ENCODE measurements at regions not wholly inside any gene's neighbourhood (a gene's known extent, or its start where the extent isn't known, plus 50 kb on each side); places are given as distances from the start of the nearest gene placed in this dataset.

- no peak for DNase-seq
Observed at GRCh38 chr5:158086856-158087255, 227.9 kb upstream of the CLINT1 start.

DNA sequence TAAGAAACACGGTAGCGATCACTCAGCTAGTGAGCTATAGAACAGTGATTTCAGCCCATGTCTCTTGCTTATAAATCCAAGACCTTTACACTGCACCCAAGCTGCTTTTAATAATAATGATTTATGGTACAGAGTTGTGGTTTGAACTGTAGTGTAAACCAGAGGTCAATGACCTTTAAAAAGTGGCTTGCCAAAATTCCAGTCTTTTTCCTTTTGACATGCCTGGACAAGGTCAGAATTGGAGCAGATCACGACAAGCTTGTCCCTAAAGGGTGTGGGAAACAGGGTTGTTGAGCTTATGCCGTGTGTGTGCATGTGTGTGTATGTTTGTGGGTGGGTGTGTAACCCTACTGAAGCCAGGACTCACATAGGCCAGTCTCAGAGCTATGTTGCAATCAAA, 225.3 kb upstream of the CLINT1 start:
- DNase-seq, result no peak

DNA sequence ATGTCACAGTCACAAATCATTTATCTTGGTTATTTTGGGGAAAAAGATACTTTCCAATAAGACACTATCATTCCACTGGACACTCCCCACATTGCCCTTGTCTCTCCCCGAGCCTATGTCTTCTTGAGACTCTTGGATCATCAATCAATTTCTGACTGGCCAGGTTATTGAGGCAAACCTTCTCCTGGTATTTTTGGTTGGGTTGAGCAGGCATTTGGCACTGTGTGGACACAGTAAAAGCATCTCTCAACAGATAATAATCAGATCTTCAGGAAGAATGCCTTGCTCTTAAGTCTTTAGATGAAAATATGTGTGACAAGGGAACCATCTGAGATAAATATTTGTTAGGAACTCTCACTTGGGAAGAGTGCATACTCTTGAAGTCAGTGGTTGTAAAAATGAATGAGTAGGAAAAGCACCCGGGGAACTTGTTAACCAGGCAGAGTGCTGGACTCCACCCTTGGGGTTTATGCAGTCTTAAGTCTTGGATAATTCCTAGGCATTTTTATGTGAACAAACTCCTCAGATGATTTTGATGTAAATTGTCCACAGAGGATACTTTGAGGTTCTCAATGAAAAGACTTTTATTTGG, 223.8 kb upstream of the CLINT1 start:
- DNase-seq, result no peak

DNA sequence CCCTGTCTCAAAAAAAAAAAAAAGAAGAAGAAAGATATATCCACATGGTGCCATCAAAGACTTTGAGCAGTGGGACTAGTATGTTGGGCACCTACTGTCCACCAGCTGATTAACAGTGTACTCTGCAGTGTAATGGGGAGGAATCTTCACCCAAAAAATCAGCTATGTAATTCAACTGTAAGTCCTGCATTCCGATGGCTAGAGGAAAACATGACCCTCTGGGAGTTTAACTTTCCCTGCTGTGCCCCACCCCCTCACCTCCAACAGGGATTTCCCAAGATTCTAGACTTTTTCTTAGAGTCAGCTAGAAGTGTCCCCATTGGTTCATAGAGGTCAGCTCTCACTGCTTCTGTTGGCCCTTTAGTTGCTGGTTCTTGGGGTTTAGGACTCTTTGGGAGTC, 221.2 kb upstream of the CLINT1 start:
- DNase-seq, result no peak

GRCh38 chr5:158079097-158079496, 220.2 kb upstream of the CLINT1 start:
- DNase-seq, result no peak

DNA sequence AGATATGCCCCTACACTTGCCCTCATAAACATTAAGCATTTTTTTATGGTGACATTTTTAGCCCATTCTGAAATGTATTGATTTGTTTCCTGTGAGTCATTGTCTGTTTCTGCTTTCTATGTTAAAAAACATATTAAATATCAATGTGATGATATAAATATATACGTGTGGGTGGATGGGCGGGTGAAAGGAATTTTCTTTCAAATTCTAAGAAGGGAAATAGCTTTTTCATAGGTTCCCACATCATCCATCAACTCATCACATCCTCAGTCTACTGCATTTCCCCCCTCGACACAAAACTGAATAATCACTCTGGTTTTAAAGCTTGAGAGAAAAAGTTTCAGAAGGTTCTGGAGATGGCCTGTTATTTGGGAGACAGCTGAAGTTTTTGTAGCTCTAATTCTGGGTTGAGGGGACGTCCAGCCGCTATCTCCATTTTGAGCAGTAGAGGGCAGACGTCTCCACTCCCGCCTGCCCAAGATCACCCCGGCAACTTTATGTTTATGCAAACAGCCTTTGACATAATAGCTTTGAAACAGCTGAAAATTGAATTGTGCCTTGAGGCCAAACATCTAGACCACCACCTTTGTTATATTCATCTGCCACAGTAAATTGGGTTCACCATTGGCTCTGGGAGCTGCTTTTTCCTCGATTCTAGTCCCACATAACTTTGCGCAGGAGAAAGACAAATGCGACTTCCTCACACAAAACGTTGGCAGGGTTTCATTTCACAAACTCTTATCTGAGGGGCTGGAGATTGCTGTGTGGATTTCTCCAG, 216.2 kb upstream of the CLINT1 start:
- peak; percentile 1 for DNase-seq

DNA sequence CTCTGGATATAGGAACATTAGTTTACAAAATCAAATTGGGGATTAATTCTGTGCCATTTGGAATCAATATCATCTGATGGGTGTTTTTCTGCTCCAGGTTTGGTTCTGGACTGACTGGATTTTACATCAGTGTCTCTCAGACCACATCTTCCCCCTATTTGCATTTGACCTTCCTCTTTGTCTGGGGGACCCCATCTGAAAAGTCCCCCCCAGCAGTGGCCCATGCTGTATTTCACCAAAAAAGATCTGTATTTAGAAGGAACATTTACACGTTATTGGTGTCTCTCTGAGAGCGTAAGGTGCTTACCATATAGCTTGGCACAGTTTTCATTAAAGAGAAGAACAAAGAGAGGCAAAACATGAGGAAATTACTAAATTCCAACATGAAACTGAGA, 215.6 kb upstream of the CLINT1 start:
- DNase-seq, result no peak

- no peak for DNase-seq
Observed at GRCh38 chr5:158070859-158071258, 211.9 kb upstream of the CLINT1 start.

DNA sequence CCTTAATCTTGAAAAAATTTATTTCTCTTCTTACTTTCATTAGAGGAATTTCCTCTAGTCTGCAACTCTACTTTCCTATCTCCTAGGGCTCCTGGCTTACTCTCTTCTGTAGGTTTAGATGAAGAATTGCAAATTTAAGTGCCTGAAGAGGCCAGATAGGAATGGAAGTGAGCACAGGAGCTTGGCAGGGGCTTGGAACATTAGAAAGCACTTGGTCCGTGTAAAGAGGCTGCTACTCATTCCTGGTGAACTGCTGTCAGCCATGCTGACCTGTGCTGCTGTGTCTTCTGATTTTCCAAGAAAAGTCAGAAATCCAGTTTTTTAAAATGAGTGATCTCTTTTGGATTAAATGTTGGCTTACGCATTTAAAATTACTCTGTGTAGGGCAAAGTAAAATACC, 210.9 kb upstream of the CLINT1 start:
- DNase-seq, result no peak

DNA sequence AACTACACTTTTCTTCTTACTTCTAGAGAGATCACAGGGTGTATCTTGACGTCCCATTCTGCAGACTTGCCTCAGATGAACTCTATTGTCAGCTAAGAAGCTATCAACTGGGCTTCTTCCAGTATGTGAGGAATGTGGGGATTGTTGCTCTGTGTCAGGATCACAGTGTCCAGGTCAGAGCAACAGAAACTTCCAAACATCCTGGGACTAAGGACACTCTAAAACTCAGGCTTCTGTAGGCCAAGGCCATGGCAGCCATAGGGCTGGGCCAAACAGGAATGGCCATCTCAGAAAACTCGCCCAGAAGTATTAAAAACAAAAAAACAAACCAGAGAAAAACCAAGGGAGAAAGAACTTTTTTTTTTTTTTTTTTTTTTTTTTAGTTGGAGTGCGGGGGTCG, 210.0 kb upstream of the CLINT1 start:
- DNase-seq, result no peak

DNA sequence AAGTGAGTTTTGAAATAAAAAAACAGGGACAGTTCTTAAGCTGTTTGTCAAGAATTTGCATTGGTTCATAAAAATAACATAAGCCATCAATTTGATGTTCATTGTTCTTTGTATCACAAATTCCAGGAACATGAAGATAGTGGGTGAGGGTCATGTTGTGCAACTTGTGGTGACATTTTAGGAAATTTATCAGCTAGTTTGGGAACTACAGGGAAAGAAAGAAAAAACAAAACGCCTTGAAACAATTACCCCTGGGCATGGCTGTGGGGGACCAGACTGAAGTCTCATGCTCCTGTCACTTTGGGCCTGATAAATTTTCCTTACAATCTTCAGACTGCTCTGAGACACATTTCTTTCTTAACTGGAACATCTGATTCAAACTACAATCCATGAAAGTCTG, 207.1 kb upstream of the CLINT1 start:
- no peak for DNase-seq

DNA sequence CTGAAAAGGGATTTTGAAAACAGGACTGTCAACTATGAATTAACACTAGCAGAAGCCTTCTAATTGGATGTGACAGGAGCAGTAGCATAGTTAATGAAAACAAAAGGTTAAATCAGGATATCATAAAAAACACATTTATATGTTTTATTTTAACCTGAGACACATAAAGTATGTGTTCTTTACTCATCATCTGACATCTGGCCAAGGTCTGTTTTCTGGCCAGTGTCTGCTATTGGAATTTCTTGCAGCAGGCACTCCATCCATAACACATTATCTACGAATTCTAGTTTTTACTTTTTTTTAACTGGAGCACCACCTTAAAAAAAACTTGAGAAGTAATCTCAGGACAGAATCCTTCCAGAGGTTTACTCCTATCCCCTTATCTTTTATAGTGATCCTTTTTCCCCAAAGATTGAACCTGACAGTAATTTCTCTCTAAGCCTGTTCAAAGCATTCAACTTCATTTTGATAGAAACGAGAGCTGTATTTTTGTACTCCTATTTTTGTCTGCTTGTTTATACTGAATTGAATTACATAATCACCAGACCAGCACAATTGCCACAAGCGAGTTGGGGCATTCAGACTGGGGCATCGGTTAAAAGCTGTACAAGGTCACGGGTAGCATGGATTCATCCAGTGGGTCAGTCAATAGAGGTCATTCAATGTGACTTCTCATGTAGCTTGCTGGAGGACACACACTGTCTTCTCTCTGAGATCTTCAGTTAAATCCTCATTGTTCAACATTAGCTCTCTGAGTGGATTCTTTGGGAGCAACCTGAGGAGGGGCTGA, 205.6 kb upstream of the CLINT1 start:
- DNase-seq, result no peak

DNA sequence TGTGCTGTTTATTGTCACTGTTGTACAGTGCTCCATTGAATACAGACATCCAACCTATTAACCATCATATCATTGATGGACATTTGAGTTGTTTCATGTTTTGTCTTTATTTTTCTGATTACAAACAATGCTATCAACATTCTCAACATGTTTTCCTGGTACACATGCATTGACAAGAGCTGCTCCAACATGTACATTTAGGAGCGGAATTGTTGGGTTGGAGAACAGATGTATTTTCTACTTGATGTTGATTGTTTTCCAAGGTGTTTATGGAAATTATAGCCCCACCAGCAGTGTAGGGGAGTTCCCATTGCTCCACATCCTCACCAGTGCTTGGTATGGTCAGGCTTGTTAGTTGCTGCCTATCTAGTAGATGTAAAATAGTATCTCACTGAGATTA, 204.1 kb upstream of the CLINT1 start:
- no peak for DNase-seq

DNA sequence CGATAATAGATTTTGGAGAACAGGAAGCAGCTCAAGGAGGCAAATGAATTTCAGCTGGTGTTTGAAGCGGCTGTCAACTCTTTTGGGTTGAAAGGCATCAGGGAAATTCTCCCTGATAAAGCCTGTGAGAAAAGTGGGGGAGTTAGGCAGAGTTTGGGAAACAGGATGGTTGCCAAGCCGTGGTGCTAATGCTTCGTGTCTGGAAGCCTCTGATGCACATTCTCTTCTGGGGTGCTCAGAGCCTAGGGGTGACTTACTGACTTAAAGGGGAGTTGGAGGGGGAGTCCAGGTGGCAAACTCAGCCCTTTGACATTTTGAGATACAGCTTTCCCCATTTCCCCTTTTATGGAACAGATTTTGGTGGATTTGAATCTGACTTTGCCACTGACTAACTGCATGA, 202.5 kb upstream of the CLINT1 start:
- DNase-seq, result no peak

DNA sequence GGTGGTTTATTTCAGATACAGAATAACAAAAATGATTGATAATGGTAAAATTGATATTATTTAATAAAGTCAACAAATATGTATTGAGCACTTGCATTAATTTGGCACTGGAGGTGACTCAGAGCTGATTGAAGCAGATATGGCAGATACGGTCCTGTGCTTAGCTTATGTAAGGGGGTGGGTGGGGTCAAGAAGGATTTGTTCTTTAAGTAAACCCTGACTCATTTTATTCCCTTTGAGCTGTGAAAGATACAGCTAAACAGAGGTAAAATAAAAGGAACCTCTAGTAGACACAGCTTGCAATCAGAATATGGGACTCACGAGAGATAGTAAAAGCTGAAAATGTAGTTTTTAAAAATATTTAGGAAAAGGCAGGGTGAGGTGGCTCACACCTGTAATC, 201.3 kb upstream of the CLINT1 start:
- DNase-seq, result no peak

GRCh38 chr5:158058208-158059120, 199.5 kb upstream of the CLINT1 start:
- no peak for DNase-seq

DNA sequence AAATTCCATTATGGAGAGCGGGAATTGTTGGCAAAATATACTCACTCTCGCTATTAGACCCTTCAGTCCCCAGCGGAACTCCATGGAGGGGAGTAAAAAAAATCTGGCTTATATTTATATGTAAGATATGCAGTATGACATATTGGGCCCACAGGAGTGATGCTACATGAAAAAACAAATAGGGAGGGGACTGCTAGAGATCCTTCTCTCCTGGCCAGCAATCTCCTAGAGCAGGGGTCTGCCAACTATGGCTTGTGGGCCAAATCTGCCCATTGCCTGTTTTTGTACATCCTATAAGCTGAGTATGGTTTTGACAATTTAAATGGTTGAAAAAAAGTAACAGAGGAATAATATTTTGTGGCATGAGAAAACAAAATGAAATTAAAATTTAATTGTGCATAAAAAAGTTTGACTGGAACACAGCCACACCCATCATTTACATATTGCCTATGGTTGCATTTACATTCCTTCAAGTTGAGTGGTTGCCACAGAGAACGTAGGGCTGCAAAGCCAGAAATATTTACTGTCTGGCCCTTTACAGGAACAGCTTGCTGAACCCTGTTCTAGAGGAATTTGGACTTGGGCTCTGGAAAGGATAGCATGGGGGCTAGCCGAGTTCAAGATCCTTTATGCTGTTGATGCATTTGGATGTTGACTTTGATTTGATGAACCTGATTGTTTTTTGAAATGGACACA, 197.3 kb upstream of the CLINT1 start:
- DNase-seq, result no peak

GRCh38 chr5:158055111-158055501, 196.2 kb upstream of the CLINT1 start:
- no peak for DNase-seq

- DNase-seq, result no peak
Observed at GRCh38 chr5:158054223-158055110, 195.5 kb upstream of the CLINT1 start.

DNA sequence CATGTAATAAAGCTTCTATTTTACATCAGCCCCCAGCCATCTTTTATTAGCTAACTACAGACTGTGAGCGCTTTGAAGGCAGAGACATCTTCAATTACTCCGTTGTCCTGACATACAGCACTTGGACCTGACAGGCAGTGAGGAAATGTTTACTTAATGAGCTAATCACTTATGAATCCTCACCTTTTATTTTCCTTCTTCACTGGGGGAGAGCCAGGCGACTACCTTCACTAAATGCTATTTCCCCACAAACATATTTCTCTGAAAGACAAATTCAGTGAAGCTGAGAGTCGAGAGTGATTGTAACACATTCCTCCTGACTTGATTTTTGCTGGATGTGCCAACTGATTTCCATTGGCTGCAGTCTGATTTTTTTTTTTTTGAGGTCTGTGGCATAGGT, 192.1 kb upstream of the CLINT1 start:
- DNase-seq, result no peak

DNA sequence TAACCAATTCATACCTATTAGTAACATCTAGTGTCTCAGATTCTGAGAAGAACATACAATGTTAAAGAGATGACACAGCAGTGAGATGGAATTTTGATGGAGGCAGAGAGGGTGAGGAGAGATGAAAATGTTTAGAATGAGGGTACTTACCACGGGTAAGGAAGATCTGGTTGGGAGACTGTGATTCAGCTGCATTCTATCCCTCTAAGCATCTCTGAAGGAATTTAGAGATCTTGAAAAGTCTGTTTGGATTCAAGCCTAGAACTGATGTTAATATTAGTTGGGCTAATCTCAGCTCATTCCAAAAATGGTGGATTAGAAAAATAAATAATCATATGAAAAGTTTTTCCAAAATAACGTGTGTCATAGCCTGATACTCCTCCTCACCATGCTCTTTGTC, 191.5 kb upstream of the CLINT1 start:
- DNase-seq, result no peak
